Stimulated activated CD8-positive, alpha-beta memory T cell treated with anti-CD3 and anti-CD28 coated beads, Interleukin-15, amount 100 ng/mL, for 24 hours (primary cell): ENCODE measurements at regions not wholly inside any gene's neighbourhood (a gene's known extent, or its start where the extent isn't known, plus 50 kb on each side); places are given as distances from the start of the nearest gene placed in this dataset.
"Not testable (repeated sequence)": the region's sequence is repeated elsewhere in the genome, so short reads cannot be mapped to it uniquely, and the experiment has no call there.

Experiments used
- DNase-seq: peaks from one replicate; pipeline ENCODE4 v3.0.0-alpha.2; 2020; ENCODE audit warnings: low read depth

DNA sequence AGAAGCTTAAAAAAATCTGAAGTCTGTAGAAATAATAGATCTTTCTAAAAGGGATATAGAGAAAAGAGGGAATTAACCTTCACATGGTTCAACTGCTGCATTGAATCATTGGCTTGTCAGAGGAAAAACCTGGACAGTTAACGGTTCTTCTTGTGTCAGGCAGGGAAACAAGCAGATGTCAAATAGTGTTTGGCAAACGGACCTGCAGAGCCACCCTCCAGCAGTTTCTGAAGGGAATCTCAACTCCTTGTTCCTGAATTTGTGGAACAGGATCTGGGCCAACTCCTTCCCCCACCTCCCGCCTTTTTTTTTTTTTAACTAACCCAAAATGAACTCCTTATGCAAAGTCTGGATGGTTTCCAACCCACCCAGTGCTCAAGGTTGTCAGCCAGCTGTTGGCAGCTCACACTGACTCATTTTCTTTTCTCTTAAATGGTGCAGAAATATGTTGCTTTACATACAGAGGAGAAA is 187.3 kb downstream of the CAND1 start:
- DNase-seq: no peak

- DNase-seq: no peak
Observed at GRCh38 chr12:67457136-67457535, 188.0 kb downstream of the CAND1 start.

DNA sequence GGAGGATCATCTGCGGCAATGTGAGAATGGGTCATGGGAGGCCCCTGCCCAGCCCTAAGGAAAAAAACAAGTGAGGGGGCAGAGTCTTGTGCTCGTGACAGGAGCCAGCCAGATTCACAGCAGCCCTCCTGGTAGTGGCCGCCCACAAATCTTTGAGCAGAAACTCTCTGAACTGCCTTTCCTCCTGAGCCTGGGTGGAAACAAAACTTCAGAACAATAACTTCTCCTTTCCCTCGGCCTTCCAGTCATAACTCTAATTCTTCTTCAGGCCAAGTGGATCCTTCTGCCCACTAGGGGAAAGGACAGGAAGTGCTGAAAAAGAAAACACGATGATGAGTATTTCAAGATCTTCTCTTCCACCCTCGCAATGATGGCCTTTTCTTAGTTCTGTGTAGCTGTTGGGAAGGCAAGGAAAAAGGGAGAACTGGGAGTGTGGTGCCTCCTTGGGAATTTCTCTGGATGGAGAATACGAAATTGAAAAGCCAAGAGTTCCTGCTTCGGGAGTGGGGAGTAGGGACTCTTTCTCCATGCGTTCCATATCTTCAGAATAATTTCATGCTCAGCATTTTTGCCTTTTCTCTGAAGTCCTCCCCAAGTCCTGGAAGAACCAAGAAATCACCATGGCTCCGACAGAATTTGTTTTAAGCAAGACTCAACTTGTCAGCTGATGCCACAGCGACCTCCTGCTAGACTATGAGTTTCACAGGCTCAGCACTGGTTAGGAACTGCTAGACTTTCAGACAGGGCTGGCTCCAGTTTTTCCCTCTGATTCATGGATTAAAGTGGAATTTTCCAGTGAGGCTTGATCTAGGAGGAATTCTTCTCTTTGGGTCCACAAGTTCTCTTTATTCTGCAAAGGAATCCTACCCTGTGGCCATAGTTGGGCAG is 188.9 kb downstream of the CAND1 start:
- DNase-seq: no peak

GRCh38 chr12:67459173-67459572 is 189.4 kb upstream of the DYRK2 start:
- no peak for DNase-seq

- no peak for DNase-seq
Observed at GRCh38 chr12:67459578-67459977, 189.0 kb upstream of the DYRK2 start.

DNA sequence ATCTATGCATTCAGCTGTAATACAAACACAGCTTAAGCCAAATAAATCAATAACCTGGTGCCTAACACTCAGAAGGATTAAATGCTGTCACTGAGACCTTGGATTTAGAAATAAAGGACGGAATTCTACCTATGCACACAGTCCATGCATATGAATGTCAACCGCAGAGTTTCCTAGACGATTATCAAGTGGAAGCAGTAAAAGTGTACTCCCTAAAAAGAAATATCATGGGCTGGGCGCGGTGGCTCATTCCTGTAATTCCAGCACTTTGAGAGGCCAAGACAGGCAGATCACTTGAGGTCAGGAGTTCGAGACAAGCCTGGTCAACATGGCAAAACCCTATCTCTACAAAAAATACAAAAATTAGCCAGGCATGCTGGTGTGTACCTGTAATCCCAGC is 188.2 kb upstream of the DYRK2 start:
- DNase-seq: no peak

DNA sequence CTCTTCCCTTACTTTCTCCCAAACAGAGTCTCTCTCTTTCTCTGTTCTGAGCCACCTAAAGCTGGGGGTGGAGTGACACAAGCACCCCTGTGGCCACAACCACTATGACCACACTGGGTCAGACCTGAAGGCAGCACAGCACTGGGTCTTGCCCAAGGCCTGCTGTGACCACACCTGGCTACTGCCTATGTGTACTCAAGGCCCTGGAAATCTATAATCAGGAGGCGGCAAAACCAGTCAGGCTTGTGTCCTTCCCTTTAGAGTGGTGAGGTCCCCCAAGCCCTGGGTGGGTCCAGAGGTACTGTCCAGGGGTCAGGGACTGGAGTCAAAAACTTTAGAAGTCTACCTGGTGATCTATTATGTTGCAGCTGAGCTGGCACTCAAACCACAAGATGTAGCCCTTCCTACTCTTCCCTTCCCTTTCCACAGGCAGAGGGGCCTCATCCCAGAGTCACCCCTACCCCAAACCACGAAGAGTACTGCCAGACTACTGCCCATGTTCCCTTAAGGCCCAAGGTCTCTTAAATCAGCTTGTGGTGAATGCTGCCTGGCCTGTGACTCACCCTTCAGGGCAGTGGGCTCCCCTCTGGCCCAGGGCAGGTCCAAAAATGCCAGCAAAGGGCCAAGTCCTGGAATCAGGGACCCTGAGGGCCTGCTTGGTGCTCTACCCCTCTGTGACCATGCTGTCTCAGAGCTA is 179.8 kb upstream of the DYRK2 start:
- DNase-seq: no peak

- no peak for DNase-seq
Observed at GRCh38 chr12:67469666-67470065, 178.9 kb upstream of the DYRK2 start.

DNA sequence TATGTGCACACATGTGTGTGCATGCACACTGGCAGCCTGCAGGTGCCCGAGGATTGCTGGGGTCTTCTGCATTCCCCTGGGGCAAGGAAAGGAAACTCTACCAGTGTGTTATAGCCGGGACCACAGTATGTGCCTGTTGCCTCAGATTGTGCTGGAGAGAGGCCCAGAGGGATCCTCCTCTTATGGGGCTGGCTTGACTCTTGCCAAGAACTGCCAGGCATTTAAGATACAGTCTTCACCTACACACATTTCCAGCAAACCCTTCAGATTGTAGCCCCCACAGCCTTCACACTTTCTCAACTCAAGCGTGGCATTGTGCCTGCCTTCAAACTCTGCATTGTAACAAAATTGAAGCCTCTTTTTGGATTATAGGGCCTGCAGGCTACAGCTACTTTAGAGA is 176.7 kb upstream of the DYRK2 start:
- DNase-seq: no peak

GRCh38 chr12:67472539-67472938 is 176.0 kb upstream of the DYRK2 start:
- DNase-seq: no peak

DNA sequence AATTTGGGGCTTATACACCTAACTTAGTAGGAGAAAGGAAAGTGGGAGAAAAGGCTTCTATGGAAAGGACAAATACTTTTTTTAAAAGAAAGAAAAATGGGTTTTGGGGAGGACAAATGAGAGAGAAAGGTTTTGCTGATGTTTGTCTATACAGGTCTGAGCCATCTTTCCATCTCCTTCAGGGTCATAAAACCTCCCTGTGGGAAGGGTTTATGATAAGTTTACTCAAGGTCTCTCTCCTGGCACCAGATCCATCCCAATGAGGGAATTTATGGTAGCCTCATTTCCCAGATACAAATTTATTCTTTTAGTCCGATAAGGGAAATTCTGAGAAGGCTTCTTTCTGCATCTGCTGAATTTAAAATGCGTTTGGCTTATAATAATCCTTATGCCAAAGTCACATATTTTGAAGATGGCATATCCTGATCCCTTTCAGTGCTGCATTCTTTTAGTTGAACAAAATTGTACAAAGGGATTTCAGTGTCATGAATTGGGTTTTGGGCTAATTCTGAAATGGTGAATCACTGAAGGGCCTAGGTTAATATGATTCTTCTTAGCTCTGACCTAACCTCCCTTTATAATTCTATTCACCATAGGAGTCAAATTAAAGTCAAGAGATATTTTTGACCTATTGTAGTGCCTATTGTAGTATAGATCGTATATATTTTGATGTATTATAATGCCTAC is 173.5 kb upstream of the DYRK2 start:
- no peak for DNase-seq

DNA sequence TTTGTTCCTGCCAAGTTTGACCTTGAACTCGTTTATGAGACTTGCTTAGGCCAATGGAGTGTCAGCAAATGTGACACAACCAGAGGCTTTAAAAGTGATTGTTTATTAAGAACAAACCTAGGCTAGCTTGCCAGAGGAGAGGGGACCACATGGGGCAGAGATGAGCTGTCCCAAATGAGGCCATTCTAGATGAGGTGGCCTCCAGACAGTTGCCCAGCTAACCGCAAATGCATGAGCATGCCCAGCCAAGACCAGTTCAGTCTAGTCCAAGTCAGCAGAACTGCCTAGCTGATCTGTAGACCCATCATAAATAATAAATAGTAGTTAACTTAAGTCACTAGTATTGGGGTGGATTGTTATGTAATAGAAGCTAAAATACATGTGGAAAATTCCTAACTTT is 172.8 kb upstream of the DYRK2 start:
- no peak for DNase-seq

DNA sequence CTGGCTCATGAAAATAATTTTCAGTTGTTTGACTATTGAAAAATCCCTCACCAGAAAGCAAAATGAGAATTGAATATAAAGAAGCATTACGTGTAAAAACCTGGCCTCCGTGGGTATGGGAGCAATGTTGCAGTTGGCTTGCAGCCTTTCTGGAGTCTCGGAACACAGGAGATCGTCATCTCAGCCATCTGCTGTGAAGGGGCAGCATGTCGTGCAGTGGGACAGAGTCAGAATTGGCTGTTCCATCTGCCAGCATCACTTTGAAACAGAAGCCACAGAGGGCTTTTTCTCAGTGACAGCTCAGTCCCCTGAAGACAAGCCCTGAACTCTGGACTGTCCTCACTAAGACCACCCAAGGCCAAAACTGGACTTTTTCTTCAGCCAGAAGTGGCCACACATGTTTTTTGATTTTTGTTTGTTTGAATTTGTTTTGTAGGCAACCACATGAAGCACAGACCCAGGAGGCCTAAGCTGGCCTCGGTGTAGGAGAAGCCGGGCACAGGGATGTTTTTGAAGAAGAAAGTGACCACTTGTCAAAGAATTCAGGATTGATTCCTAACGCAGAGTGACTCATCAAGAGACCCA is 170.8 kb upstream of the DYRK2 start:
- DNase-seq: no peak

DNA sequence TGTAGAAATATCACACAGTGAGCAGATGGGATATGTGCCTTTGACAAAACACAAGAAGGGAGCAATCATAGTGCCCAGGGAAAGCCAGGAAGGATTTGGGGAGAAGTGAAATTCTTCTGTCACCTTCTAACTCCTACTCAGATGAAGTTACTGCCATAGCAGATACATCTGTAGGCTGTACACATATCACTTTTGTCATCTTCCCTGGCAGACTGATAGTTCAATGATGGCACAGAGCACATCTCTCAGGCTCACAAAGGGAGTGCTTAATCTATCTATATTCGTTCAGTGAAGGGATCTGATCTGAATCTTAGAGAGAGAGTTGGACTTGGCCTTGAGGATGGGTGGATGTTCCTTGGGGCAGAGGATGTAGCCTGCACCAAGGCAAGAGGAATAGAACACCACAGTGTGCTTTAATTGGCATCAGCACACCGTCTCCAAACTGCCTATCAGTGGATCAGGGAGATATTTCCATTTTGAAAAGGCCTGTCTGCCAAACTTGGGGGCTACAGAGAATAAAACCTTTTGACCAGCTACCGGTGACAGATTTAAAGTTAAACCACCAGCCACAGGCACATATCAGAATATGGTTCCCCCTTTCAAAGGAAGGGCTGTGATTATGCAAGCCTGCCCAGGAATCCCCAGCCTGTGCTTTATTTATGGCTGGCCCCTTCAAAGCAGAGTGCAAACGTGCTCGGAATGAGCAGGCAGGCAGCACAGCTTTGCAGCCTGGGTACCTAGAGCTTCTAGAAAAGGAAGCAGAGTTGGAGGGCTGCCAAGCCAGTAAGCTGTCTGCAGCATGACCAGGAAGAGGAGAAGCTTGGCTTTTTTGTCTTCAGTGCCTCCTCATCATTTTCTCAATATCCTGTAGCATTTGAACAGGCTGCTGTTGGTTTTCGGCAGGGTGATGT is 165.5 kb upstream of the DYRK2 start:
- DNase-seq: no peak

DNA sequence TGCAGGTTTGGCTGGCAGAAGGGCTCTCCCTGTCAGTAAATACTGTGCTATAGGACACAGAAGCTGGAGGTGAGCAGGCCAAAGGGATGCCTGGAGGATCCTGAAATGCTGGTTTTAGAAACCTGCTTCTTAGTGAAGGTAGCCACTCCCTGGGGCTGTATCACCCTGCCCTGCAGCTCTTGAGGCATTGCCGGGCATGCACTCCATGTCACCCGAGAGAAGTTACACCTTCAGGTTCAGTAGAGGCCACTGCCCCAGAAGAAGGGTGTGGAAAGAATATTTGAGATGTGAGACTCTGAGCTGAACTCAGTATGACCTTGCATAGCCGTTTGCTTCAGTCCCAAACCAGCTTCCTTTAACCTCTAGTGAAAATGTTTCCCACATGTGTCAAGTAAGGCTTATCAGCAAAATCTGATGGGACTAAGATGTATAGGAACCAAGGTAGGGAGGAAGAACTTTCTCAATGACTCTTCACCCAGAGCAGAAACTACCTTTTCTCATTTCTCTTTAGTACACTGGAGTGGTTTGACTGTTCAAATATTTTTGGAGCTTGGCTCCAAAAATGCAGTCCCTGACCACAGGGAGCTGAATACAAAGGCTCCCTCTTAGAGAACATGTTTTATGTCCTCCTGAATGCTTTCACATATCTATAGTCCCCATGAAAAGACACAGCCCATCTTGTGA is 164.5 kb upstream of the DYRK2 start:
- DNase-seq: no peak

DNA sequence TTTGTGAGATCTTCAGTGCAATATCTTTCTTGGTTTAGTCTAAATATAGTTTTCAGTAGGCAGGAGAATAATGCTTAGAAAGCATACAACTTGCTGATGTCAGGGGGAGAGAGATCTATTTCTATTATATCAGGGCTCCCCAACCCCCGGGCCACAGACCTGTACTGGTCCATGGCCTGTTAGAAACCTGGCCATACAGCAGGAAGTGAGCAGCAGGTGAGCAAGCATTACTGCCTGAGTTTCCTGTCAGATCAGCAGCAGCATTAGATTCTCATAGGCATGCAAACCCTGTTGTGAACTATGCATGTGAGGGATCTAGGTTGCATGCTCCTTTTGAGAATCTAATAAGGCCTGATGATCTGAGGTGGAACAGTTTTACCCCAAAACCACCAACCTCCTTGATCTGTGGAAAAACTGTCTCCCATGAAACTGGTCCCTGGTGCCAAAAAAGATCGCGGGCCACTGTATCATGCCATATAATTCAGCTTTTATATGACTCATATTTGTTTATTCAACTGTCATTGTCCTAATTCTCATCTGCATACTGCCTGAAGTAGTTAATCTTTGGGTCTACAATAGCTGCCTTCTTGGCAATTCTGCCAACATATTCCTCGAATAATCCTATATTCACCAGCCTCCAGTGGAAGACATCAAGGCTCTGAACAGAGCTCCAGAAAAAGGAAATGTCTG is 163.6 kb upstream of the DYRK2 start:
- DNase-seq: no peak

- no peak for DNase-seq
Observed at GRCh38 chr12:67486671-67487070, 161.9 kb upstream of the DYRK2 start.

- DNase-seq: not testable (repeated sequence)
Observed at GRCh38 chr12:67488349-67488748, 160.2 kb upstream of the DYRK2 start.

- DNase-seq: no peak
Observed at GRCh38 chr12:67489007-67489406, 159.5 kb upstream of the DYRK2 start.

GRCh38 chr12:67496581-67496980 is 152.0 kb upstream of the DYRK2 start:
- no peak for DNase-seq
